SK-N-SH treated with all-trans-retinoic acid at 6 μM for 48 hours (cell line): ENCODE measurements at regions not wholly inside any gene's neighbourhood (a gene's known extent, or its start where the extent isn't known, plus 50 kb on each side); places are given as distances from the start of the nearest gene placed in this dataset.

Source experiments
- ATAC-seq: fragments of 200-7000 bp; cut with Tn5 transposase; 3 replicates; pipeline ENCODE4 v1.9.1; 2020; ENCODE audit warnings: mild to moderate bottlenecking, moderate library complexity
- BACH2 ChIP-seq: fragments of 250-450 bp; sonication (Bioruptor Pico); IDR thresholded peaks from 2 replicates; pipeline ENCODE4 v1.9.0; 2021; ENCODE audit warnings: mild to moderate bottlenecking, borderline replicate concordance
- CSDC2 ChIP-seq: fragments of 250-450 bp; sonication (Bioruptor Pico); IDR thresholded peaks from 2 replicates; pipeline ENCODE4 v1.5.0; 2020; ENCODE audit warnings: mild to moderate bottlenecking, moderate library complexity
- ESRRG ChIP-seq: fragments of 250-450 bp; sonication (Bioruptor Pico); IDR thresholded peaks from 2 replicates; pipeline ENCODE4 v1.6.1; 2021; ENCODE audit warnings: mild to moderate bottlenecking
- GLIS3 ChIP-seq: fragments of 250-450 bp; sonication (Bioruptor Pico); IDR thresholded peaks from 2 replicates; pipeline ENCODE4 v1.5.0; 2020; ENCODE audit warnings: mild to moderate bottlenecking, moderate library complexity
- ISL1 ChIP-seq: fragments of 250-450 bp; sonication (Bioruptor Pico); IDR thresholded peaks from 2 replicates; pipeline ENCODE4 v2.1.2; 2022; ENCODE audit warnings: mild to moderate bottlenecking, moderate library complexity
- PPARA ChIP-seq: fragments of 250-450 bp; sonication (Bioruptor Pico); IDR thresholded peaks from 2 replicates; pipeline ENCODE4 v1.5.0; 2020; ENCODE audit warnings: mild to moderate bottlenecking, borderline replicate concordance
- RARB ChIP-seq: fragments of 250-450 bp; sonication (Bioruptor Pico); IDR thresholded peaks from 2 replicates; pipeline ENCODE4 v1.8.0; 2021; ENCODE audit warnings: mild to moderate bottlenecking, moderate library complexity
- SNAI2 ChIP-seq: fragments of 250-450 bp; sonication (Bioruptor Pico); IDR thresholded peaks from 2 replicates; pipeline ENCODE4 v1.5.0; 2020; ENCODE audit warnings: mild to moderate bottlenecking, moderate library complexity
- TCF4 ChIP-seq: fragments of 250-450 bp; sonication (Bioruptor Pico); IDR thresholded peaks from 2 replicates; pipeline ENCODE4 v1.8.0; 2021; ENCODE audit warnings: mild to moderate bottlenecking, moderate library complexity, borderline replicate concordance
- TOX ChIP-seq: fragments of 250-450 bp; sonication (Bioruptor Pico); IDR thresholded peaks from 2 replicates; pipeline ENCODE4 v1.8.0; 2021; ENCODE audit warnings: mild to moderate bottlenecking, moderate library complexity, borderline replicate concordance
- ZC3H10 ChIP-seq: fragments of 250-450 bp; sonication (Bioruptor Pico); IDR thresholded peaks from 2 replicates; pipeline ENCODE4 v1.5.1; 2021; ENCODE audit warnings: mild to moderate bottlenecking, moderate library complexity
- ZFP3 ChIP-seq: fragments of 250-450 bp; sonication (Bioruptor Pico); IDR thresholded peaks from 2 replicates; pipeline ENCODE4 v1.5.0; 2020; ENCODE audit warnings: mild to moderate bottlenecking, moderate library complexity
- ZNF565 ChIP-seq: fragments of 450-650 bp; formaldehyde crosslinking; conservative IDR thresholded peaks from 2 replicates; pipeline ENCODE4 v1.5.0; 2020; ENCODE audit warnings: low read depth, mild to moderate bottlenecking, moderate library complexity
- ZNF8 ChIP-seq: fragments of 450-650 bp; formaldehyde crosslinking; IDR thresholded peaks from 2 replicates; pipeline ENCODE4 v1.5.0; 2020; ENCODE audit warnings: mild to moderate bottlenecking, moderate library complexity
- TF ChIP-seq, protein P1 (sequence below): fragments of 250-450 bp; sonication (Bioruptor Pico); IDR thresholded peaks from 2 replicates; pipeline ENCODE4 v1.5.0; 2020; ENCODE audit warnings: mild to moderate bottlenecking, moderate library complexity
- TF ChIP-seq, protein P2 (sequence below): fragments of 250-450 bp; sonication (Bioruptor Pico); IDR thresholded peaks from 2 replicates; pipeline ENCODE4 v1.8.0; 2021; ENCODE audit warnings: low read depth, mild to moderate bottlenecking, moderate library complexity, borderline replicate concordance
- TF ChIP-seq, protein P3 (sequence below): fragments of 250-450 bp; sonication (Bioruptor Pico); IDR thresholded peaks from 2 replicates; pipeline ENCODE4 v1.5.1; 2020; ENCODE audit warnings: low read depth, mild to moderate bottlenecking, moderate library complexity
- TF ChIP-seq, protein P4 (sequence below): fragments of 250-450 bp; sonication (Bioruptor Pico); IDR thresholded peaks from 2 replicates; pipeline ENCODE4 v1.5.1; 2021; ENCODE audit warnings: mild to moderate bottlenecking, moderate library complexity
- TF ChIP-seq, protein P5 (sequence below): fragments of 250-450 bp; sonication (Bioruptor Pico); IDR thresholded peaks from 2 replicates; pipeline ENCODE4 v1.8.0; 2020; ENCODE audit warnings: mild to moderate bottlenecking, moderate library complexity, borderline replicate concordance

- ATAC-seq = no peak
- TF ChIP-seq, protein P1, sequence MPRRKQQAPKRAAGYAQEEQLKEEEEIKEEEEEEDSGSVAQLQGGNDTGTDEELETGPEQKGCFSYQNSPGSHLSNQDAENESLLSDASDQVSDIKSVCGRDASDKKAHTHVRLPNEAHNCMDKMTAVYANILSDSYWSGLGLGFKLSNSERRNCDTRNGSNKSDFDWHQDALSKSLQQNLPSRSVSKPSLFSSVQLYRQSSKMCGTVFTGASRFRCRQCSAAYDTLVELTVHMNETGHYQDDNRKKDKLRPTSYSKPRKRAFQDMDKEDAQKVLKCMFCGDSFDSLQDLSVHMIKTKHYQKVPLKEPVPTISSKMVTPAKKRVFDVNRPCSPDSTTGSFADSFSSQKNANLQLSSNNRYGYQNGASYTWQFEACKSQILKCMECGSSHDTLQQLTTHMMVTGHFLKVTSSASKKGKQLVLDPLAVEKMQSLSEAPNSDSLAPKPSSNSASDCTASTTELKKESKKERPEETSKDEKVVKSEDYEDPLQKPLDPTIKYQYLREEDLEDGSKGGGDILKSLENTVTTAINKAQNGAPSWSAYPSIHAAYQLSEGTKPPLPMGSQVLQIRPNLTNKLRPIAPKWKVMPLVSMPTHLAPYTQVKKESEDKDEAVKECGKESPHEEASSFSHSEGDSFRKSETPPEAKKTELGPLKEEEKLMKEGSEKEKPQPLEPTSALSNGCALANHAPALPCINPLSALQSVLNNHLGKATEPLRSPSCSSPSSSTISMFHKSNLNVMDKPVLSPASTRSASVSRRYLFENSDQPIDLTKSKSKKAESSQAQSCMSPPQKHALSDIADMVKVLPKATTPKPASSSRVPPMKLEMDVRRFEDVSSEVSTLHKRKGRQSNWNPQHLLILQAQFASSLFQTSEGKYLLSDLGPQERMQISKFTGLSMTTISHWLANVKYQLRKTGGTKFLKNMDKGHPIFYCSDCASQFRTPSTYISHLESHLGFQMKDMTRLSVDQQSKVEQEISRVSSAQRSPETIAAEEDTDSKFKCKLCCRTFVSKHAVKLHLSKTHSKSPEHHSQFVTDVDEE (CRISPR knock-in tag) = no peak
- TF ChIP-seq ZC3H10 (no peak), BACH2 (CRISPR knock-in tag) (no peak), TOX (CRISPR knock-in tag) (no peak), SNAI2 (CRISPR knock-in tag) (no peak), ESRRG (CRISPR knock-in tag) (no peak), TCF4 (no peak), ISL1 (CRISPR knock-in tag) (no peak), RARB (CRISPR knock-in tag) (no peak), PPARA (CRISPR knock-in tag) (no peak), GLIS3 (CRISPR knock-in tag) (no peak)
- TF ChIP-seq, protein P2, sequence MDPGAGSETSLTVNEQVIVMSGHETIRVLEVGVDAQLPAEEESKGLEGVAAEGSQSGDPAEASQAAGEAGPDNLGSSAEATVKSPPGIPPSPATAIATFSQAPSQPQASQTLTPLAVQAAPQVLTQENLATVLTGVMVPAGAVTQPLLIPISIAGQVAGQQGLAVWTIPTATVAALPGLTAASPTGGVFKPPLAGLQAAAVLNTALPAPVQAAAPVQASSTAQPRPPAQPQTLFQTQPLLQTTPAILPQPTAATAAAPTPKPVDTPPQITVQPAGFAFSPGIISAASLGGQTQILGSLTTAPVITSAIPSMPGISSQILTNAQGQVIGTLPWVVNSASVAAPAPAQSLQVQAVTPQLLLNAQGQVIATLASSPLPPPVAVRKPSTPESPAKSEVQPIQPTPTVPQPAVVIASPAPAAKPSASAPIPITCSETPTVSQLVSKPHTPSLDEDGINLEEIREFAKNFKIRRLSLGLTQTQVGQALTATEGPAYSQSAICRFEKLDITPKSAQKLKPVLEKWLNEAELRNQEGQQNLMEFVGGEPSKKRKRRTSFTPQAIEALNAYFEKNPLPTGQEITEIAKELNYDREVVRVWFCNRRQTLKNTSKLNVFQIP (CRISPR knock-in tag) = no peak
- TF ChIP-seq, protein P3, sequence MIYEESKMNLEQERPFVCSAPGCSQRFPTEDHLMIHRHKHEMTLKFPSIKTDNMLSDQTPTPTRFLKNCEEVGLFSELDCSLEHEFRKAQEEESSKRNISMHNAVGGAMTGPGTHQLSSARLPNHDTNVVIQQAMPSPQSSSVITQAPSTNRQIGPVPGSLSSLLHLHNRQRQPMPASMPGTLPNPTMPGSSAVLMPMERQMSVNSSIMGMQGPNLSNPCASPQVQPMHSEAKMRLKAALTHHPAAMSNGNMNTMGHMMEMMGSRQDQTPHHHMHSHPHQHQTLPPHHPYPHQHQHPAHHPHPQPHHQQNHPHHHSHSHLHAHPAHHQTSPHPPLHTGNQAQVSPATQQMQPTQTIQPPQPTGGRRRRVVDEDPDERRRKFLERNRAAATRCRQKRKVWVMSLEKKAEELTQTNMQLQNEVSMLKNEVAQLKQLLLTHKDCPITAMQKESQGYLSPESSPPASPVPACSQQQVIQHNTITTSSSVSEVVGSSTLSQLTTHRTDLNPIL (CRISPR knock-in tag) = no peak
Observed at GRCh38 chr21:43287795-43288755, 119.3 kb downstream of the CRYAA start.

- TF ChIP-seq, protein P4, sequence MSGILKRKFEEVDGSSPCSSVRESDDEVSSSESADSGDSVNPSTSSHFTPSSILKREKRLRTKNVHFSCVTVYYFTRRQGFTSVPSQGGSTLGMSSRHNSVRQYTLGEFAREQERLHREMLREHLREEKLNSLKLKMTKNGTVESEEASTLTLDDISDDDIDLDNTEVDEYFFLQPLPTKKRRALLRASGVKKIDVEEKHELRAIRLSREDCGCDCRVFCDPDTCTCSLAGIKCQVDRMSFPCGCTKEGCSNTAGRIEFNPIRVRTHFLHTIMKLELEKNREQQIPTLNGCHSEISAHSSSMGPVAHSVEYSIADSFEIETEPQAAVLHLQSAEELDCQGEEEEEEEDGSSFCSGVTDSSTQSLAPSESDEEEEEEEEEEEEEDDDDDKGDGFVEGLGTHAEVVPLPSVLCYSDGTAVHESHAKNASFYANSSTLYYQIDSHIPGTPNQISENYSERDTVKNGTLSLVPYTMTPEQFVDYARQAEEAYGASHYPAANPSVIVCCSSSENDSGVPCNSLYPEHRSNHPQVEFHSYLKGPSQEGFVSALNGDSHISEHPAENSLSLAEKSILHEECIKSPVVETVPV (CRISPR knock-in tag) = no peak
- TF ChIP-seq, protein P2 (CRISPR knock-in tag) = no peak
- TF ChIP-seq BACH2 (CRISPR knock-in tag) (no peak), ZNF8 (CRISPR knock-in tag) (no peak), ISL1 (CRISPR knock-in tag) (no peak), ZFP3 (CRISPR knock-in tag) (no peak), ESRRG (CRISPR knock-in tag) (no peak), TCF4 (no peak), ZC3H10 (no peak), TOX (CRISPR knock-in tag) (no peak), ZNF565 (CRISPR knock-in tag) (no peak), CSDC2 (CRISPR knock-in tag) (no peak), GLIS3 (CRISPR knock-in tag) (no peak)
- TF ChIP-seq, protein P3 (CRISPR knock-in tag) = no peak
- TF ChIP-seq, protein P1 (CRISPR knock-in tag) = no peak
- TF ChIP-seq, protein P5, sequence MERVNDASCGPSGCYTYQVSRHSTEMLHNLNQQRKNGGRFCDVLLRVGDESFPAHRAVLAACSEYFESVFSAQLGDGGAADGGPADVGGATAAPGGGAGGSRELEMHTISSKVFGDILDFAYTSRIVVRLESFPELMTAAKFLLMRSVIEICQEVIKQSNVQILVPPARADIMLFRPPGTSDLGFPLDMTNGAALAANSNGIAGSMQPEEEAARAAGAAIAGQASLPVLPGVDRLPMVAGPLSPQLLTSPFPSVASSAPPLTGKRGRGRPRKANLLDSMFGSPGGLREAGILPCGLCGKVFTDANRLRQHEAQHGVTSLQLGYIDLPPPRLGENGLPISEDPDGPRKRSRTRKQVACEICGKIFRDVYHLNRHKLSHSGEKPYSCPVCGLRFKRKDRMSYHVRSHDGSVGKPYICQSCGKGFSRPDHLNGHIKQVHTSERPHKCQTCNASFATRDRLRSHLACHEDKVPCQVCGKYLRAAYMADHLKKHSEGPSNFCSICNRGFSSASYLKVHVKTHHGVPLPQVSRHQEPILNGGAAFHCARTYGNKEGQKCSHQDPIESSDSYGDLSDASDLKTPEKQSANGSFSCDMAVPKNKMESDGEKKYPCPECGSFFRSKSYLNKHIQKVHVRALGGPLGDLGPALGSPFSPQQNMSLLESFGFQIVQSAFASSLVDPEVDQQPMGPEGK (CRISPR knock-in tag) = no peak
Observed at GRCh38 chr21:43287111-43287760, 118.4 kb downstream of the CRYAA start.

More at GRCh38 chr21:43287111-43287760, 118.4 kb downstream of the CRYAA start:
- no peak for ATAC-seq
